GM21825 (cell line): ENCODE measurements at regions not wholly inside any gene's neighbourhood (a gene's known extent, or its start where the extent isn't known, plus 50 kb on each side); places are given as distances from the start of the nearest gene placed in this dataset.
"Not testable (repeated sequence)": the region's sequence is repeated elsewhere in the genome, so short reads cannot be mapped to it uniquely, and the experiment has no call there.

Source experiments
- ATAC-seq: cut with Tn5 transposase; IDR thresholded peaks from one replicate; pipeline ENCODE4 v1.9.1; 2021; ENCODE audit warnings: mild to moderate bottlenecking, moderate library complexity; ENCODE audit not compliant: unreplicated experiment

- no peak for ATAC-seq
Observed at GRCh38 chr6:44037847-44038542, 89.3 kb downstream of the MRPL14 start.

- not testable (repeated sequence) for ATAC-seq
Observed at GRCh38 chr6:44037276-44037675, 90.0 kb downstream of the MRPL14 start.

- no peak for ATAC-seq
Observed at GRCh38 chr6:44036699-44037101, 90.6 kb downstream of the MRPL14 start.

GRCh38 chr6:44036196-44036595, 91.1 kb downstream of the MRPL14 start:
- ATAC-seq = no peak

- ATAC-seq = no peak
Observed at GRCh38 chr6:44035621-44036020, 91.6 kb downstream of the MRPL14 start.

GRCh38 chr6:44034931-44035345, 92.3 kb downstream of the MRPL14 start:
- no peak for ATAC-seq

- ATAC-seq = no peak
Observed at GRCh38 chr6:44034391-44034861, 92.8 kb downstream of the MRPL14 start.

GRCh38 chr6:44030812-44031454, 96.3 kb downstream of the MRPL14 start:
- ATAC-seq = no peak

- no peak for ATAC-seq
Observed at GRCh38 chr6:44029444-44030185, 97.6 kb downstream of the MRPL14 start.

GRCh38 chr6:44028789-44029310, 98.4 kb downstream of the MRPL14 start:
- ATAC-seq = no peak

GRCh38 chr6:44025226-44025625, 102.0 kb downstream of the MRPL14 start:
- ATAC-seq = no peak

GRCh38 chr6:44024574-44025219, 102.6 kb downstream of the MRPL14 start:
- ATAC-seq = no peak

- no peak for ATAC-seq
Observed at GRCh38 chr6:44023586-44024454, 103.4 kb downstream of the MRPL14 start.

- no peak for ATAC-seq
Observed at GRCh38 chr6:44022671-44023352, 104.4 kb downstream of the MRPL14 start.

GRCh38 chr6:44022296-44022661, 105.0 kb downstream of the MRPL14 start:
- no peak for ATAC-seq

GRCh38 chr6:44021589-44022295, 105.5 kb downstream of the MRPL14 start:
- ATAC-seq = no peak

- ATAC-seq = no peak
Observed at GRCh38 chr6:44020664-44021425, 106.4 kb downstream of the MRPL14 start.

- no peak for ATAC-seq
Observed at GRCh38 chr6:44020148-44020547, 107.1 kb downstream of the MRPL14 start.
